IMR-90 (cell line): ENCODE measurements at regions not wholly inside any gene's neighbourhood (a gene's known extent, or its start where the extent isn't known, plus 50 kb on each side); places are given as distances from the start of the nearest gene placed in this dataset.

Source experiments
- ATAC-seq: fragments of 200-7000 bp; cut with Tn5 transposase; 2 replicates; pipeline ENCODE4 v1.9.1; 2020; ENCODE audit warnings: low read depth, mild to moderate bottlenecking, moderate library complexity
- BruUV-seq: library from RNA; stranded (reverse); fragments of 400-500 nt; replicated peaks from 2 replicates; lab custom pipeline; 2021; lab: Mats Ljungman, UMichigan
- CTCF ChIA-PET: fragments of 300-600 bp; formaldehyde crosslinking; extraction: SDS; loops from one replicate; lab custom pipeline; 2021; ENCODE audit warnings: antibody characterized with exemption; lab: Yijun Ruan, JAX
- POLR2A ChIA-PET: fragments of 300-600 bp; sonication (Branson Sonifier 250); formaldehyde crosslinking; loops from one replicate; lab custom pipeline; 2022; ENCODE audit warnings: antibody characterized with exemption; ENCODE audit not compliant: unreplicated experiment; lab: Charles Lee
- DNase-seq: peaks from one replicate; pipeline ENCODE4 v3.0.0; 2013
- H2AFZ ChIP-seq: replicated peaks from 2 replicates; pipeline ENCODE3; 2013; ENCODE audit warnings: low read length, mild to moderate bottlenecking; ENCODE audit not compliant: poor library complexity
- H2AK5ac ChIP-seq: 2 replicates; pipeline ENCODE4 v1.6.1; 2013; ENCODE audit warnings: low read depth, low read length, inconsistent platforms
- H2AK9ac ChIP-seq: replicated peaks from 2 replicates; pipeline ENCODE3; 2013; ENCODE audit warnings: mild to moderate bottlenecking, low read depth, low read length, moderate library complexity; ENCODE audit not compliant: poor library complexity
- H2BK120ac ChIP-seq: 2 replicates; pipeline ENCODE4 v1.6.1; 2013; ENCODE audit warnings: low read depth, low read length, inconsistent platforms
- H2BK15ac ChIP-seq: 3 replicates; pipeline ENCODE4 v1.6.1; 2013; ENCODE audit warnings: low read depth, low read length, inconsistent platforms
- H2BK20ac ChIP-seq: 2 replicates; pipeline ENCODE4 v1.6.1; 2013; ENCODE audit warnings: low read depth, mild to moderate bottlenecking, inconsistent platforms, low read length, moderate library complexity
- H2BK5ac ChIP-seq: 2 replicates; pipeline ENCODE4 v1.6.1; 2013; ENCODE audit warnings: mild to moderate bottlenecking, low read depth, low read length, inconsistent platforms; ENCODE audit not compliant: poor library complexity, severe bottlenecking
- H3K14ac ChIP-seq: replicated peaks from 2 replicates; pipeline ENCODE4 v1.6.1; 2013; ENCODE audit warnings: low read depth, low read length, inconsistent platforms
- H3K18ac ChIP-seq: 2 replicates; pipeline ENCODE4 v1.6.1; 2013; ENCODE audit warnings: low read depth, low read length, control low read depth
- H3K23ac ChIP-seq: 2 replicates; pipeline ENCODE4 v1.6.1; 2013; ENCODE audit warnings: low read depth, low read length, inconsistent platforms
- H3K27ac ChIP-seq: 2 replicates; pipeline ENCODE4 v1.5.1; 2013; ENCODE audit warnings: mild to moderate bottlenecking, control low read depth, low read length; ENCODE audit not compliant: insufficient read depth
- H3K27me3 ChIP-seq: 2 replicates; pipeline ENCODE4 v1.6.1; 2013; ENCODE audit warnings: low read length; ENCODE audit not compliant: control insufficient read depth, insufficient read depth
- H3K36me3 ChIP-seq: 2 replicates; pipeline ENCODE4 v1.6.1; 2013; ENCODE audit warnings: low read length, mixed read lengths; ENCODE audit not compliant: control insufficient read depth, insufficient read depth
- H3K4ac ChIP-seq: 2 replicates; pipeline ENCODE4 v1.6.1; 2013; ENCODE audit warnings: low read depth, low read length, inconsistent platforms
- H3K4me1 ChIP-seq: 2 replicates; pipeline ENCODE4 v1.6.1; 2013; ENCODE audit warnings: low read length, mixed read lengths; ENCODE audit not compliant: control insufficient read depth, insufficient read depth
- H3K4me2 ChIP-seq: 2 replicates; pipeline ENCODE4 v1.6.1; 2013; ENCODE audit warnings: low read depth, mild to moderate bottlenecking, control low read depth, low read length, moderate library complexity
- H3K4me3 ChIP-seq: 2 replicates; pipeline ENCODE4 v1.5.1; 2013; ENCODE audit warnings: low read depth, mild to moderate bottlenecking, control low read depth, low read length, moderate library complexity; ENCODE audit not compliant: insufficient read depth
- H3K56ac ChIP-seq: 2 replicates; pipeline ENCODE4 v1.6.1; 2013; ENCODE audit warnings: low read length, inconsistent platforms; ENCODE audit not compliant: insufficient read depth; ENCODE audit errors: extremely low read depth
- H3K79me1 ChIP-seq, 2 experiments: 2 replicates each; pipeline ENCODE4 v1.6.1; 2013; ENCODE audit warnings: low read length in 2 of 2, inconsistent platforms in 1 of 2, low read depth in 1 of 2
- H3K9ac ChIP-seq: 2 replicates; pipeline ENCODE4 v1.6.1; 2013; ENCODE audit warnings: low read depth, low read length, control low read depth
- H3K9me1 ChIP-seq: 2 replicates; pipeline ENCODE4 v1.6.1; 2013; ENCODE audit warnings: low read length, inconsistent platforms; ENCODE audit not compliant: insufficient read depth
- H3K9me3 ChIP-seq: 2 replicates; pipeline ENCODE4 v1.6.1; 2013; ENCODE audit warnings: low read length; ENCODE audit not compliant: control insufficient read depth, insufficient read depth
- H4K20me1 ChIP-seq: 2 replicates; pipeline ENCODE4 v1.6.1; 2013; ENCODE audit warnings: low read length, inconsistent platforms; ENCODE audit not compliant: insufficient read depth
- H4K5ac ChIP-seq: 2 replicates; pipeline ENCODE4 v1.6.1; 2013; ENCODE audit warnings: mild to moderate bottlenecking, low read depth, low read length, control low read depth
- H4K8ac ChIP-seq, 2 experiments: 2 replicates each; pipeline ENCODE4 v1.6.1; 2013; ENCODE audit warnings: low read depth in 2 of 2, low read length in 2 of 2, control low read depth in 1 of 2, inconsistent platforms in 1 of 2
- H4K91ac ChIP-seq: 2 replicates; pipeline ENCODE4 v1.6.1; 2013; ENCODE audit warnings: low read depth, low read length, inconsistent platforms; ENCODE audit not compliant: insufficient read depth
- NFE2L2 ChIP-seq: fragments of 150-350 bp; IDR thresholded peaks from 2 replicates; pipeline ENCODE4 v1.6.1; 2016; ENCODE audit warnings: low read depth, mild to moderate bottlenecking, low read length
- WGBS, 2 experiments: methylation state at CpG; one replicate each; pipeline versions ENCODE4 v1.1.5 to v1.1.7; 2013; ENCODE audit warnings: missing lambda C conversion rate in 2 of 2; ENCODE audit not compliant: insufficient read length in 1 of 2; ENCODE audit errors: extremely low coverage in 2 of 2; 5-methylcytosine and 5-hydroxymethylcytosine counted together
- dilution Hi-C: fragments of 300-500 bp; cut with HindIII; formaldehyde crosslinking; loops from one replicate; pipeline ENCODE4 v1.14.3; 2018; ENCODE audit warnings: low sequenced_read_pairs; ENCODE audit not compliant: unreplicated experiment
- in situ Hi-C: fragments of 300-500 bp; cut with MboI; formaldehyde crosslinking; loops from 3 replicates; pipeline ENCODE4 v1.14.3; 2019; ENCODE audit warnings: low sequenced_read_pairs, inconsistent platforms, mixed read lengths
- intact Hi-C: fragments of 100-400 bp; cut with micrococcal nuclease; formaldehyde crosslinking; loops from 2 replicates; pipeline ENCODE4 v1.10.0; 2022

GRCh38 chr11:103811870-103812455, 224.5 kb upstream of the DDI1 start:
- H4K8ac ChIP-seq: no peak overlapping the region
- H3K23ac ChIP-seq: no peak overlapping the region
- no peak overlapping the region for H3K4me2 ChIP-seq
- H2AK9ac ChIP-seq: no peak overlapping the region
- H4K91ac ChIP-seq: no peak overlapping the region
- no peak overlapping the region for H2BK15ac ChIP-seq
- H2AK5ac ChIP-seq: no peak overlapping the region
- no peaks in the 10 kb centered on the region for H4K20me1 ChIP-seq
- no peak overlapping the region for H4K5ac ChIP-seq
- intact Hi-C loops: no loop called here
- no peak overlapping the region for H2BK5ac ChIP-seq
- no peaks in the 10 kb centered on the region for H3K27me3 ChIP-seq
- H2BK20ac ChIP-seq: no peak overlapping the region
- no peak overlapping the region for H3K18ac ChIP-seq
- in situ Hi-C loops: no loop called here
- H3K14ac ChIP-seq: no peak overlapping the region
- H3K27ac ChIP-seq: no peak overlapping the region
- no peak overlapping the region for H3K9ac ChIP-seq
- TF ChIP-seq NFE2L2: no peak
- no peak overlapping the region for H3K56ac ChIP-seq
- H2BK120ac ChIP-seq: no peak overlapping the region; the same call in 1 of the 2 replicates
- BruUV-seq: no TSS peak
- dilution Hi-C loops: no loop called here
- POLR2A ChIA-PET: no interaction called here
- H2AFZ ChIP-seq: no peak overlapping the region
- 0 out of 2 replicates have a peak, but pooled peaks cover 2% of the 10 kb centered on the region for H3K9me1 ChIP-seq
- no peak overlapping the region for H3K4me3 ChIP-seq
- peaks cover 2% of the 10 kb centered on the region; the same call in 1 of the 2 replicates for H3K4me1 ChIP-seq
- CTCF ChIA-PET: no interaction called here
- ATAC-seq (no peak), DNase-seq (no peak)
- no peaks in the 10 kb centered on the region for H3K9me3 ChIP-seq
- H3K79me1 ChIP-seq: no peaks in the 10 kb centered on the region
- no peaks in the 10 kb centered on the region for H3K36me3 ChIP-seq
- no peak overlapping the region for H3K4ac ChIP-seq
- WGBS, 2 experiments: 80% methylated on average over 1 of the region's 3 CpGs; no CpG with 5 or more reads in 1 of the 2 experiments
